GM03348 (cell line): ENCODE measurements at regions not wholly inside any gene's neighbourhood (a gene's known extent, or its start where the extent isn't known, plus 50 kb on each side); places are given as distances from the start of the nearest gene placed in this dataset.

Source experiments
- DNase-seq: peaks from one replicate; pipeline ENCODE4 v3.0.0; 2012; ENCODE audit warnings: low spot score

DNA sequence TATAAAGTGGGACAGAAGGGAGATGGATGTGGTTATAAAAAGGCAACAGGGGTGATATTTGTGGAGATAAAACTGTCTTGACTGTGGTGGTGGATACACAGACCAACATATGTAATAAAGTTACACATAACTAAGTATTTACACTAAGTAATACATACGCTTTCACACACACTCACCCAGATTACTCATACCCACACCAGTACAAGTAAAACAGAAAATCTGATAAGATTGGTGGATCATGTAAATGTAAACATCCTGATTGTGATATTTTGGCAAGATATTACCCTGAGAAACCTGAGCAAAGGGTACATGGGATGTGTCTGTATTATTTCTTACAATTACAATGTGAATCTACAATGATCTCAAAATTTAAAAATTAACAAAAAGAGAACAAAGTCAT is 53.3 kb upstream of the SLIT3 start:
- no peak for DNase-seq

DNA sequence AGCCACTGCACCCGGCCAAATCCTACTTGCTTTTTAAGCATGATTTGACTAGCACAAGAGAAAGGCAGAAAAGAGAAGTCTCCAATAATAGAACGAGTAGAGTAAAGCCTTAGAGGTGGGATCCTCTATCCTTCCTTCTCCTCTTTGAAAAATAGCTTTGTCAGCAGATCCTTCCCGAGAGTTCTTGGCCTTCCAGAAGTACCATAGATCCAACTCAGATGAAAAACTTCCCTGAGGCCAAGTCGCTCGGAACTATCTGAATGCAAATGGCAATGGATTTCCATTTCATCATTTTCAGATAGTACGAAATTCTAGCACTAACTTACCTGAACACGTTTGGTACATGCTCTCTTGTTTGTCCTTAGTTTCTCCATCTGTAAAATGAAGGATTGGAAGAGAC is 52.0 kb upstream of the SLIT3 start:
- DNase-seq = no peak

DNA sequence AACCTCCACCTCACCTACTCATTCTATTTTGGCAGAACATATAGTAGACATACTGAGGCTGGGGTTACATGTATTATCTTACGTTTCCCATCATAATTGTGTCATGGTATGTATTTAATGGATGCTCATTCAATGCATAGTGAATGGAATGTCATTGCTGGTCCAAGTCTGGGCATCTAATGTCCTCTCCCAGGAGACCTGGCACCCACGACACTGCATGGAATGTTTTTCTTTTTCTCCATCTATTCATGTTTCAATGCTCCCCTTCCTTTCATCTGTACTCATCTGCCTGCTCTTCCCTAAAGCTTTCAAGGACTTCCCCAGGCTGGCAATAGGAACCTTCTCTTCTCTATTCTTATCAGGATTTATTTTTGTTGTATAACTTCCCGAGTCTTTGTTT is 50.8 kb upstream of the SLIT3 start:
- DNase-seq = no peak

- peak; percentile 91 for DNase-seq
Measured at GRCh38 chr5:169350759-169351240, 49.9 kb upstream of the SLIT3 start.
